Endodermal cell (in vitro differentiated cells): ENCODE measurements at regions not wholly inside any gene's neighbourhood (a gene's known extent, or its start where the extent isn't known, plus 50 kb on each side); places are given as distances from the start of the nearest gene placed in this dataset.

Experiments
- DNase-seq: peaks from one replicate; pipeline ENCODE4 v3.0.0-alpha.2; 2017
- H3K27ac ChIP-seq: 2 replicates; pipeline ENCODE4 v1.5.1; 2013; ENCODE audit warnings: mild to moderate bottlenecking, low read depth, low read length, moderate library complexity
- H3K27me3 ChIP-seq: 2 replicates; pipeline ENCODE4 v1.6.1; 2013; ENCODE audit warnings: mild to moderate bottlenecking, low read length, moderate library complexity; ENCODE audit not compliant: insufficient read depth, control insufficient read depth, poor library complexity, severe bottlenecking
- H3K36me3 ChIP-seq: 2 replicates; pipeline ENCODE4 v1.7.0; 2013; ENCODE audit warnings: mild to moderate bottlenecking, low read length, moderate library complexity; ENCODE audit not compliant: control insufficient read depth, insufficient read depth
- H3K4me1 ChIP-seq: one replicate; pipeline ENCODE4 v1.7.0; 2013; ENCODE audit warnings: low read length; ENCODE audit not compliant: control insufficient read depth, insufficient read depth
- H3K4me3 ChIP-seq: 2 replicates; pipeline ENCODE4 v1.5.1; 2013; ENCODE audit warnings: mild to moderate bottlenecking, low read length, moderate library complexity
- H3K9ac ChIP-seq: 2 replicates; pipeline ENCODE4 v1.6.1; 2013; ENCODE audit warnings: mild to moderate bottlenecking, low read length, moderate library complexity; ENCODE audit not compliant: poor library complexity, severe bottlenecking; ENCODE audit errors: extremely low read depth
- H3K9me3 ChIP-seq: 2 replicates; pipeline ENCODE4 v1.6.1; 2013; ENCODE audit warnings: mild to moderate bottlenecking, low read length, moderate library complexity; ENCODE audit not compliant: control insufficient read depth
- H3K27ac Mint-ChIP-seq: 2 replicates; pipeline ENCODE4 v1.8.0; 2020; ENCODE audit warnings: mixed read lengths
- H3K27me3 Mint-ChIP-seq: 2 replicates; pipeline ENCODE4 v1.8.0; 2021; ENCODE audit warnings: mild to moderate bottlenecking, mixed read lengths; ENCODE audit not compliant: insufficient read depth
- H3K36me3 Mint-ChIP-seq: 2 replicates; pipeline ENCODE4 v1.8.0; 2020; ENCODE audit warnings: low read depth, mixed read lengths
- H3K4me1 Mint-ChIP-seq: 2 replicates; pipeline ENCODE4 v1.8.0; 2020; ENCODE audit warnings: mixed read lengths
- H3K4me3 Mint-ChIP-seq: 2 replicates; pipeline ENCODE4 v1.8.0; 2020; ENCODE audit warnings: mild to moderate bottlenecking, moderate library complexity, mixed read lengths
- H3K9me3 Mint-ChIP-seq: 2 replicates; pipeline ENCODE4 v1.8.0; 2020; ENCODE audit warnings: mild to moderate bottlenecking, mixed read lengths
- WGBS, 2 experiments: methylation state at CpG; one replicate each; pipeline versions ENCODE4 v1.1.5 to v1.1.7; 2013; ENCODE audit warnings: missing lambda C conversion rate in 2 of 2, mixed read lengths in 1 of 2; ENCODE audit not compliant: insufficient coverage in 1 of 2, insufficient read length in 1 of 2; 5-methylcytosine and 5-hydroxymethylcytosine counted together
- TF ChIP-seq, protein P1 (sequence below): fragments of 200-600 bp; sonication (generic); conservative IDR thresholded peaks from 2 replicates; pipeline ENCODE4 v1.5.0; 2021; ENCODE audit warnings: antibody characterized with exemption, mild to moderate bottlenecking

DNA sequence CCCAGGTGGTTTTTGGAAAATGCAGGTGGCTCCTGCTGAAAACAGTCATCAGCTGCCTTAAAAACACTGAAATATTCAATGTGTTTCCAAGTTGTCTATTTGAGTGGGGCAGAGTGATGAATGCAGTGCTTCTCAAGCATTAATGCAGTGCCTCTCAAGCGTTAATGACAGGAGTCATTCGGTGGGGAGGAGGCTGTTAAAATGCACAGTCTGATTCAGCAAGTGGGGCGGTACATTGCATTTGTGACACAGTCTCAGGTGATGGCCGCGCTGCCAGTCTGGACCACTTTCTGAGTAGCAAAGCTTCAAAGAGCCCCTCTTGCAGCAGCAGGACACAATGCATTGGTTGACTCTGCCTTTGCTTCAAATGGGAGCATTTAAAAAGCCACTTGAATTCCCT is 231.4 kb upstream of the RGPD4 start:
- H3K27me3 ChIP-seq = no peaks in the 10 kb centered on the region
- no peak overlapping the region for H3K9ac ChIP-seq
- Mint-ChIP-seq H3K27ac (no peak overlapping the region), H3K4me1 (peaks cover 6% of the 10 kb centered on the region), H3K36me3 (no peaks in the 10 kb centered on the region), H3K27me3 (no peaks in the 10 kb centered on the region), H3K9me3 (peaks cover 1% of the 10 kb centered on the region), H3K4me3 (no peak overlapping the region)
- TF ChIP-seq, protein P1, sequence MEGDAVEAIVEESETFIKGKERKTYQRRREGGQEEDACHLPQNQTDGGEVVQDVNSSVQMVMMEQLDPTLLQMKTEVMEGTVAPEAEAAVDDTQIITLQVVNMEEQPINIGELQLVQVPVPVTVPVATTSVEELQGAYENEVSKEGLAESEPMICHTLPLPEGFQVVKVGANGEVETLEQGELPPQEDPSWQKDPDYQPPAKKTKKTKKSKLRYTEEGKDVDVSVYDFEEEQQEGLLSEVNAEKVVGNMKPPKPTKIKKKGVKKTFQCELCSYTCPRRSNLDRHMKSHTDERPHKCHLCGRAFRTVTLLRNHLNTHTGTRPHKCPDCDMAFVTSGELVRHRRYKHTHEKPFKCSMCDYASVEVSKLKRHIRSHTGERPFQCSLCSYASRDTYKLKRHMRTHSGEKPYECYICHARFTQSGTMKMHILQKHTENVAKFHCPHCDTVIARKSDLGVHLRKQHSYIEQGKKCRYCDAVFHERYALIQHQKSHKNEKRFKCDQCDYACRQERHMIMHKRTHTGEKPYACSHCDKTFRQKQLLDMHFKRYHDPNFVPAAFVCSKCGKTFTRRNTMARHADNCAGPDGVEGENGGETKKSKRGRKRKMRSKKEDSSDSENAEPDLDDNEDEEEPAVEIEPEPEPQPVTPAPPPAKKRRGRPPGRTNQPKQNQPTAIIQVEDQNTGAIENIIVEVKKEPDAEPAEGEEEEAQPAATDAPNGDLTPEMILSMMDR = no peak
- no peak overlapping the region for H3K4me3 ChIP-seq
- no peak for DNase-seq
- WGBS, 2 experiments = 90 to 96% methylated on average over 4 to 5 of the region's 5 CpGs
- H3K27ac ChIP-seq = no peak overlapping the region
- H3K4me1 ChIP-seq = no peaks in the 10 kb centered on the region
- H3K36me3 ChIP-seq = no peaks in the 10 kb centered on the region
- H3K9me3 ChIP-seq = peaks cover 4% of the 10 kb centered on the region

DNA sequence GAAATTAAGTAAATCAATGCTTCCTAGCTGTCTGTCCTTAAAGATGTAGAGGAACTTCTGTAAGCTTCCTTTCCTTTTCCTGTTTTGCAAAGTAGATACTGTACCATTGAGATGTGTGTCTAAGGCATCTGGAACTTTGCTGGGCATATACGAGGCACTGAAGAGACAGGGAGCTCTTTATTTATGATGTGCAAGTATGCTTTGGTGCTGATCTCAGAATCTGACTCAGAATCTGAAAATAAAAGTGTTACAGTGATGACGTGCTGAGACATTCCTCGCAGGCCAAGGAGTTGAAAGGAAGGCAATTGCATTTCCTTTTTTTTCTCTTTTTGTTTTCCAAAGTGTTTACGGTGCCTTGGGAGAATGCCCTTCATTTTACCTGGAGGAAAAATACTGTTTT is 230.9 kb upstream of the RGPD4 start:
- H3K27ac ChIP-seq = no peak overlapping the region
- H3K27ac Mint-ChIP-seq = no peak overlapping the region
- TF ChIP-seq, protein P1 = no peak
- no peak overlapping the region for H3K4me3 Mint-ChIP-seq
- H3K36me3 ChIP-seq = no peaks in the 10 kb centered on the region
- no peaks in the 10 kb centered on the region for H3K27me3 Mint-ChIP-seq
- no peaks in the 10 kb centered on the region for H3K27me3 ChIP-seq
- peaks cover 1% of the 10 kb centered on the region for H3K9me3 Mint-ChIP-seq
- no peaks in the 10 kb centered on the region for H3K36me3 Mint-ChIP-seq
- DNase-seq = no peak
- H3K4me3 ChIP-seq = no peak overlapping the region
- no peaks in the 10 kb centered on the region for H3K4me1 ChIP-seq
- H3K9ac ChIP-seq = no peak overlapping the region
- 86 to 91% methylated on average over 4 of the region's 4 CpGs for WGBS, 2 experiments
- peaks cover 4% of the 10 kb centered on the region for H3K9me3 ChIP-seq
- peaks cover 6% of the 10 kb centered on the region for H3K4me1 Mint-ChIP-seq

DNA sequence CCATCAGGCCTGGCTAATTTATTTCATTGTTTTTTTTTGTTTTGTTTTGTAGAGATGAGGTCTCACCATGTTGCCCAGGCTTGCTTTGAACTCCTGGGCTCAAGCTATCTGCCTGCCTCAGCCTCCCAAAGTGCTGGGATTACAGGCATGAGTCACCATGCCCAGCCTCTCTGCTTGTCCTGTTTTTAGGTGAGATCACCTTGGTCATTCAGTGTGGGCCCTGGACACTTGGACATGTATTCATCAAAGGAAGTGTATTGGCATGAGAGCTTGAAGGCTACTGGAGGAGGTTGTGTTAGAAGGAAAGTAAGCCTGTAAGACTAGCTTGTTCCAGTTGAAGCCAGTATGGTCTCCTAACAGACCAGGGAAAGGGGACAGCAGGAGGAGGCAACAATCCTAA is 229.2 kb upstream of the RGPD4 start:
- H3K27ac ChIP-seq = no peak overlapping the region
- peaks cover 4% of the 10 kb centered on the region for H3K9me3 ChIP-seq
- DNase-seq = no peak
- no peak overlapping the region for H3K27ac Mint-ChIP-seq
- no peaks in the 10 kb centered on the region for H3K4me1 Mint-ChIP-seq
- H3K9me3 Mint-ChIP-seq = peaks cover 1% of the 10 kb centered on the region
- no peak overlapping the region for H3K9ac ChIP-seq
- H3K4me1 ChIP-seq = no peaks in the 10 kb centered on the region
- no peak overlapping the region for H3K4me3 ChIP-seq
- no peaks in the 10 kb centered on the region for H3K27me3 ChIP-seq
- no peaks in the 10 kb centered on the region for H3K36me3 Mint-ChIP-seq
- H3K36me3 ChIP-seq = no peaks in the 10 kb centered on the region
- TF ChIP-seq, protein P1 = no peak
- no peaks in the 10 kb centered on the region for H3K27me3 Mint-ChIP-seq
- no peak overlapping the region for H3K4me3 Mint-ChIP-seq
